ENCODE measurements at regions not wholly inside any gene's neighbourhood (a gene's known extent, or its start where the extent isn't known, plus 50 kb on each side); places are given as distances from the start of the nearest gene placed in this dataset.

DNA sequence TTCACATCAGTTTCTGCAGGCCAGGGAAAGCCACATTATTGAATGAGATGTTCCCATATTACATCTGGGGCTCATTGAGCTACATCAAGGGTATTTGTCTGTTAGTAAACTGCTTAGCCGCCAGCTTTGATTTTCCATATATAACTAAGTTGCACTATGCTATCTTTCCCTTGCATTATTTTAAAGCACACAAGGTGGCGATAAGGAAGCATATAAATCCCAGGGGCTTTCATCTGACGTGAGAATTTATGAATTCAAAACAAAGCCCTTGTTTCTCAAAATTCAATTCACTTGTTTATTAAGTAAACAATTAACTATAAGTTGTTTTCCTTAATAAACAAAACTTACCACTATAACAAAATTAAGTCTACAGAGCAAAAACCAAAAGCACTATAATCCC is 334.1 kb upstream of the TPK1 start:
- H3K79me2 ChIP-seq (ENCODE audit: control insufficient read depth in 1 of 2, insufficient read depth in 2 of 2, low read length in 2 of 2), result no peaks in the 10 kb centered on the region
- H4K20me1 ChIP-seq (replicated peaks in 1 of 2; ENCODE audit: control insufficient read depth in 1 of 2, insufficient read depth in 2 of 2, low read length in 2 of 2), result no peaks in the 10 kb centered on the region
- no peak overlapping the region for H3K23ac ChIP-seq (ENCODE audit: insufficient read length)
- H4K8ac ChIP-seq (ENCODE audit: extremely low read depth, insufficient read depth, low read length), result no peak overlapping the region
- ChIA-PET CTCF (ENCODE audit: partially characterized antibody) (interaction anchor here (1.1 to 1.6 kb wide), 2 partner anchors 11 to 133 kb away, joined by 3 read pairs; no protein-coding TSS in a partner anchor), POLR2A (ENCODE audit: partially characterized antibody) (no interaction called here)
- no peak overlapping the region for H2BK5ac ChIP-seq (ENCODE audit: low read depth, low read length)
- no peak overlapping the region for H2BK20ac ChIP-seq (ENCODE audit: low read length)
- H3K36me3 ChIP-seq (ENCODE audit: control insufficient read depth in 2 of 4, insufficient read depth in 4 of 4, low read length in 3 of 4), result no peaks in the 10 kb centered on the region
- H2BK15ac ChIP-seq (ENCODE audit: low read length), result no peak overlapping the region
- 0 out of 4 replicates have a peak, but pooled peaks cover 0 to 3% of the 10 kb centered on the region in 2 experiments for H3K9me3 ChIP-seq (ENCODE audit: insufficient read depth in 2 of 2, low read depth in 1 of 2, low read length in 1 of 2)
- H3K4me2 ChIP-seq (ENCODE audit: insufficient read depth in 1 of 2, low read depth in 2 of 2, low read length in 2 of 2), result no peak overlapping the region
- H3K4ac ChIP-seq (replicated peaks; ENCODE audit: insufficient read length, low read depth, low read length), result no peak overlapping the region
- no peak overlapping the region for H3K14ac ChIP-seq (ENCODE audit: insufficient read length)
- H3K23me2 ChIP-seq (ENCODE audit: low read depth, low read length), result peaks cover 4% of the 10 kb centered on the region; the same call in 1 of the 2 replicates
- H2BK120ac ChIP-seq (replicated peaks; ENCODE audit: low read depth, low read length), result no peak overlapping the region
- 86% methylated on average over 3 of the region's 3 CpGs; no CpG with 5 or more reads in 1 of the 2 experiments for WGBS, 2 experiments (ENCODE audit: extremely low coverage in 1 of 2, insufficient coverage in 1 of 2, insufficient read length in 1 of 2, insufficient replicate concordance in 2 of 2, low coverage in 1 of 2, low lambda C conversion rate in 2 of 2, missing lambda C conversion rate in 1 of 2)
- no peaks in the 10 kb centered on the region for H3K27me3 ChIP-seq (replicated peaks in 1 of 4; ENCODE audit: control insufficient read depth in 3 of 4, extremely low read depth in 1 of 4, insufficient read depth in 3 of 4, low read length in 3 of 4)
- no peak overlapping the region for H3K27ac ChIP-seq (ENCODE audit: low read depth, low read length)
- H3K79me1 ChIP-seq (ENCODE audit: low read depth, low read length), result no peaks in the 10 kb centered on the region
- H3K18ac ChIP-seq (ENCODE audit: extremely low read depth, low read length), result no peak overlapping the region
- no peak overlapping the region for H3K56ac ChIP-seq (replicated peaks; ENCODE audit: insufficient read length, low read depth, low read length)
- no peak overlapping the region for H2BK12ac ChIP-seq (ENCODE audit: low read depth, low read length)
- DNase-seq (ENCODE audit: low read depth in 1 of 2, low spot score in 2 of 2), result no peak
- no peak for FAIRE-seq
- no peak overlapping the region for H4K5ac ChIP-seq (ENCODE audit: insufficient read length, low read depth, low read length)
- no peak overlapping the region for H4K91ac ChIP-seq (replicated peaks; ENCODE audit: insufficient read length, low read length)
- H3K4me1 ChIP-seq (replicated peaks in 1 of 4; ENCODE audit: control insufficient read depth in 3 of 4, insufficient read depth in 4 of 4, low read length in 3 of 4), result no peaks in the 10 kb centered on the region
- H2AFZ ChIP-seq (ENCODE audit: low read length), result no peak overlapping the region
- no peak overlapping the region for H2AK5ac ChIP-seq (ENCODE audit: low read depth, low read length)
- H3K4me3 ChIP-seq (ENCODE audit: extremely low read depth in 1 of 4, insufficient read depth in 2 of 4, low read depth in 3 of 4, low read length in 4 of 4), result no peak overlapping the region
- no peak overlapping the region for H3K9ac ChIP-seq (replicated peaks in 1 of 4; ENCODE audit: extremely low read depth in 1 of 4, low read depth in 3 of 4, low read length in 3 of 4)
- no peak for TF ChIP-seq SP4 (IDR thresholded peaks at IDR 0.05; ENCODE audit: low read length)
- TF ChIP-seq ATF3 (IDR thresholded peaks at IDR 0.05; ENCODE audit: insufficient read depth, low read depth, low read length), result no peak
- TF ChIP-seq PHF8 (conservative IDR thresholded peaks at IDR 0.05; ENCODE audit: low read depth, low read length), result no peak
